Endodermal cell (in vitro differentiated cells): ENCODE measurements at regions not wholly inside any gene's neighbourhood (a gene's known extent, or its start where the extent isn't known, plus 50 kb on each side); places are given as distances from the start of the nearest gene placed in this dataset.

ENCODE experiments used
- DNase-seq: peaks from one replicate; pipeline ENCODE4 v3.0.0-alpha.2; 2017
- H3K27ac ChIP-seq: 2 replicates; pipeline ENCODE4 v1.5.1; 2013; ENCODE audit warnings: mild to moderate bottlenecking, low read depth, low read length, moderate library complexity
- H3K27me3 ChIP-seq: 2 replicates; pipeline ENCODE4 v1.6.1; 2013; ENCODE audit warnings: mild to moderate bottlenecking, low read length, moderate library complexity; ENCODE audit not compliant: insufficient read depth, control insufficient read depth, poor library complexity, severe bottlenecking
- H3K36me3 ChIP-seq: 2 replicates; pipeline ENCODE4 v1.7.0; 2013; ENCODE audit warnings: mild to moderate bottlenecking, low read length, moderate library complexity; ENCODE audit not compliant: control insufficient read depth, insufficient read depth
- H3K4me1 ChIP-seq: one replicate; pipeline ENCODE4 v1.7.0; 2013; ENCODE audit warnings: low read length; ENCODE audit not compliant: control insufficient read depth, insufficient read depth
- H3K4me3 ChIP-seq: 2 replicates; pipeline ENCODE4 v1.5.1; 2013; ENCODE audit warnings: mild to moderate bottlenecking, low read length, moderate library complexity
- H3K9ac ChIP-seq: 2 replicates; pipeline ENCODE4 v1.6.1; 2013; ENCODE audit warnings: mild to moderate bottlenecking, low read length, moderate library complexity; ENCODE audit not compliant: poor library complexity, severe bottlenecking; ENCODE audit errors: extremely low read depth
- H3K9me3 ChIP-seq: 2 replicates; pipeline ENCODE4 v1.6.1; 2013; ENCODE audit warnings: mild to moderate bottlenecking, low read length, moderate library complexity; ENCODE audit not compliant: control insufficient read depth
- H3K27ac Mint-ChIP-seq: 2 replicates; pipeline ENCODE4 v1.8.0; 2020; ENCODE audit warnings: mixed read lengths
- H3K27me3 Mint-ChIP-seq: 2 replicates; pipeline ENCODE4 v1.8.0; 2021; ENCODE audit warnings: mild to moderate bottlenecking, mixed read lengths; ENCODE audit not compliant: insufficient read depth
- H3K36me3 Mint-ChIP-seq: 2 replicates; pipeline ENCODE4 v1.8.0; 2020; ENCODE audit warnings: low read depth, mixed read lengths
- H3K4me1 Mint-ChIP-seq: 2 replicates; pipeline ENCODE4 v1.8.0; 2020; ENCODE audit warnings: mixed read lengths
- H3K4me3 Mint-ChIP-seq: 2 replicates; pipeline ENCODE4 v1.8.0; 2020; ENCODE audit warnings: mild to moderate bottlenecking, moderate library complexity, mixed read lengths
- H3K9me3 Mint-ChIP-seq: 2 replicates; pipeline ENCODE4 v1.8.0; 2020; ENCODE audit warnings: mild to moderate bottlenecking, mixed read lengths
- CTCF ChIP-seq: fragments of 200-600 bp; sonication (generic); conservative IDR thresholded peaks from 2 replicates; pipeline ENCODE4 v1.5.0; 2021; ENCODE audit warnings: antibody characterized with exemption, mild to moderate bottlenecking
- WGBS, 2 experiments: methylation state at CpG; one replicate each; pipeline versions ENCODE4 v1.1.5 to v1.1.7; 2013; ENCODE audit warnings: missing lambda C conversion rate in 2 of 2, mixed read lengths in 1 of 2; ENCODE audit not compliant: insufficient coverage in 1 of 2, insufficient read length in 1 of 2; 5-methylcytosine and 5-hydroxymethylcytosine counted together

GRCh38 chr5:82499725-82500244 is 221.6 kb upstream of the RPS23 start:
- H3K36me3 Mint-ChIP-seq, result no peaks in the 10 kb centered on the region
- H3K27ac Mint-ChIP-seq, result no peak overlapping the region

GRCh38 chr5:82497242-82497641 is 219.1 kb upstream of the RPS23 start:
- H3K4me1 Mint-ChIP-seq, result no peaks in the 10 kb centered on the region
- no peak overlapping the region for H3K4me3 ChIP-seq
- no peaks in the 10 kb centered on the region for H3K9me3 ChIP-seq
- H3K36me3 ChIP-seq, result no peaks in the 10 kb centered on the region
- H3K4me3 Mint-ChIP-seq, result no peak overlapping the region
- no peak overlapping the region for H3K27ac Mint-ChIP-seq
- H3K27me3 Mint-ChIP-seq, result no peaks in the 10 kb centered on the region
- TF ChIP-seq CTCF, result no peak
- no peaks in the 10 kb centered on the region for H3K27me3 ChIP-seq
- peaks cover 2% of the 10 kb centered on the region for H3K9me3 Mint-ChIP-seq
- no peaks in the 10 kb centered on the region for H3K36me3 Mint-ChIP-seq
- no peak overlapping the region for H3K9ac ChIP-seq
- no peak overlapping the region for H3K27ac ChIP-seq
- no peak for DNase-seq
- no peaks in the 10 kb centered on the region for H3K4me1 ChIP-seq

More at GRCh38 chr5:82499725-82500244, 221.6 kb upstream of the RPS23 start:
- Histone ChIP-seq H3K4me1 (no peaks in the 10 kb centered on the region), H3K27me3 (no peaks in the 10 kb centered on the region), H3K27ac (no peak overlapping the region), H3K36me3 (no peaks in the 10 kb centered on the region), H3K9me3 (no peaks in the 10 kb centered on the region), H3K9ac (no peak overlapping the region), H3K4me3 (no peak overlapping the region)
- Mint-ChIP-seq H3K27me3 (no peaks in the 10 kb centered on the region), H3K4me1 (no peaks in the 10 kb centered on the region), H3K4me3 (no peak overlapping the region), H3K9me3 (peaks cover 2% of the 10 kb centered on the region)
- no peak for DNase-seq
- no peak for TF ChIP-seq CTCF
- WGBS, 2 experiments, result 85% methylated on average over 2 of the region's 2 CpGs; no CpG with 5 or more reads in 1 of the 2 experiments

- TF ChIP-seq CTCF, result peak; percentile 74
- Histone ChIP-seq H3K36me3 (no peaks in the 10 kb centered on the region), H3K4me1 (no peaks in the 10 kb centered on the region), H3K9me3 (no peaks in the 10 kb centered on the region), H3K9ac (no peak overlapping the region), H3K27ac (no peak overlapping the region), H3K27me3 (no peaks in the 10 kb centered on the region), H3K4me3 (no peak overlapping the region)
- Mint-ChIP-seq H3K4me1 (no peaks in the 10 kb centered on the region), H3K4me3 (no peak overlapping the region), H3K9me3 (no peaks in the 10 kb centered on the region), H3K36me3 (no peaks in the 10 kb centered on the region), H3K27ac (no peak overlapping the region), H3K27me3 (no peaks in the 10 kb centered on the region)
- no peak for DNase-seq
Measured at GRCh38 chr5:82494942-82495341, 216.8 kb upstream of the RPS23 start.
